SIG-M5 treated with dmso at 0.1 percent for 504 hours (cell line): ENCODE measurements at regions not wholly inside any gene's neighbourhood (a gene's known extent, or its start where the extent isn't known, plus 50 kb on each side); places are given as distances from the start of the nearest gene placed in this dataset.

Experiments
- DNase-seq: peaks from one replicate; lab custom pipeline; 2025; ENCODE audit not compliant: unreplicated experiment; lab: John Stamatoyannopoulos, UW

GRCh38 chr11:128407962-128408361 is 179.4 kb downstream of the ETS1 start:
- DNase-seq: no peak

- DNase-seq: no peak
Measured at GRCh38 chr11:128405714-128406662, 181.4 kb downstream of the ETS1 start.

GRCh38 chr11:128405112-128405511 is 182.2 kb downstream of the ETS1 start:
- DNase-seq: no peak

GRCh38 chr11:128404437-128404836 is 182.9 kb downstream of the ETS1 start:
- no peak for DNase-seq

- no peak for DNase-seq
Measured at GRCh38 chr11:128400382-128401203, 186.8 kb downstream of the ETS1 start.

GRCh38 chr11:128399251-128400121 is 187.9 kb downstream of the ETS1 start:
- DNase-seq: peak; percentile 32

GRCh38 chr11:128398517-128399250 is 188.7 kb downstream of the ETS1 start:
- no peak for DNase-seq

GRCh38 chr11:128397362-128397761 is 190.0 kb downstream of the ETS1 start:
- DNase-seq: no peak

- DNase-seq: no peak
Measured at GRCh38 chr11:128394431-128395089, 192.8 kb downstream of the ETS1 start.

- no peak for DNase-seq
Measured at GRCh38 chr11:128392259-128392658, 195.1 kb downstream of the ETS1 start.

- DNase-seq: no peak
Measured at GRCh38 chr11:128391811-128392210, 195.5 kb downstream of the ETS1 start.

GRCh38 chr11:128390246-128390645 is 197.1 kb downstream of the ETS1 start:
- DNase-seq: no peak

GRCh38 chr11:128389461-128389976 is 197.8 kb downstream of the ETS1 start:
- DNase-seq: no peak

- no peak for DNase-seq
Measured at GRCh38 chr11:128388206-128388815, 199.0 kb downstream of the ETS1 start.

GRCh38 chr11:128379587-128380580 is 207.5 kb downstream of the ETS1 start:
- DNase-seq: no peak

GRCh38 chr11:128375961-128376360 is 211.4 kb downstream of the ETS1 start:
- DNase-seq: no peak

- DNase-seq: no peak
Measured at GRCh38 chr11:128374026-128374425, 213.3 kb downstream of the ETS1 start.

GRCh38 chr11:128372977-128373376 is 214.4 kb downstream of the ETS1 start:
- DNase-seq: no peak
